GM19397 (cell line): ENCODE measurements at regions not wholly inside any gene's neighbourhood (a gene's known extent, or its start where the extent isn't known, plus 50 kb on each side); places are given as distances from the start of the nearest gene placed in this dataset.

Experiments
- ATAC-seq: cut with Tn5 transposase; IDR thresholded peaks from one replicate; pipeline ENCODE4 v1.9.1; 2021; ENCODE audit warnings: mild to moderate bottlenecking, moderate library complexity; ENCODE audit not compliant: unreplicated experiment

DNA sequence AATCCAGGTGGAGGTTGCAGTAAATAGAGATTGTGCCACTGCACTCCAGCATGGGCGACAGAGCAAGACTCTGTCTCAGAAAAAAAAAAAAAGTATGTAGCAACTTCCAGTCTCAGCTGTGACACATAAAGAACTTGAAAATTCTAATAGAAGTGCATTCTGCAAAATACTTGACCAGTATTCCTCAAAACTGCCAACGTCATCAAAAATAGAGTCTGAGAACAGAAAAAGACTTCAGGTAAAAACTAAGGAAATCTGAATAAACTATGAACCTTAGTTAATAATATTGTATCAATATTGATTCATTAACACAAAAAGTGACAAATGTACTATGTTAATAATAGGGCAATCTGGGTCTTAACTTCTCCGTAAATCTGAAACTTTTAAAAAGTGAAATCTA is 76.7 kb upstream of the WDR75 start:
- no peak for ATAC-seq

DNA sequence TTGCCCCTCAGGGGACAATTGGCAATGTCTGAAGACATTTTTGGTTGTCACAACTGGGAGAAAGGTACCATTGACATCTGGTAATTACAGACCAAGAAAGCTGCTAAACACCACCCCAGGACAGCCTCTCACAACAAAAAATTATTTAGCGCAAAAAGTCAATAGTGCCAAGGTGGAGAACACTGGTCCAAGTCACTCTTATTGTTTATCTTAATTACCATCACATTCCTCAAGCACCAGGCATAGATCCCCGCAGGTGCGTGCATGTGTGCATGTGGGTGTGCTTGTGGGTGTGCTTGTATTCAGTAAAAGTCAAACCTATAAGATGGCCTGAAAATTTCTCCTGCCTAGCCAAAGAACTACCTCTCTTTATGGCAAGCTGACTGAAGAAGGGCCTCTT is 74.9 kb upstream of the WDR75 start:
- ATAC-seq: no peak

- ATAC-seq: no peak
Observed at GRCh38 chr2:189367343-189367742, 73.9 kb upstream of the WDR75 start.

- ATAC-seq: no peak
Observed at GRCh38 chr2:189369566-189369965, 71.7 kb upstream of the WDR75 start.

DNA sequence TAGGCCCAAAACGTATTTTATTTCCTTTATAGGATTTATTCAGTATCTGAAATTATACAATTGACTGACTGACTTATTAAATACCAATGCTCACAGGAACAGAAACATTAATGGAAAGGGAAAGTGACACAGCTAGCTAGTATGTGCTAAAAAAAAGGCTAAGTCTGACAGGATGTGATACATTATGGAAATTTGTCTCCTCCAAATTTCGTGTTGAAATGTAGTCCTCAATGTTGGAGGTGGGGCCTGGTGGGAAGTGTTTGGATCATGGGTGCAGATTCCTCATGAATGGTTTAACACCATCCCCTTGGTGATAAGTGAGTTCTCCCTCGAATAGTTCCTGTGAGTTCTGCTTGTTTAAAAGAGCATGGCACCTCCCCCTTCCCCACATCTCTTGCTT is 70.6 kb upstream of the WDR75 start:
- ATAC-seq: no peak

GRCh38 chr2:189372688-189373257 is 68.5 kb upstream of the WDR75 start:
- ATAC-seq: no peak

DNA sequence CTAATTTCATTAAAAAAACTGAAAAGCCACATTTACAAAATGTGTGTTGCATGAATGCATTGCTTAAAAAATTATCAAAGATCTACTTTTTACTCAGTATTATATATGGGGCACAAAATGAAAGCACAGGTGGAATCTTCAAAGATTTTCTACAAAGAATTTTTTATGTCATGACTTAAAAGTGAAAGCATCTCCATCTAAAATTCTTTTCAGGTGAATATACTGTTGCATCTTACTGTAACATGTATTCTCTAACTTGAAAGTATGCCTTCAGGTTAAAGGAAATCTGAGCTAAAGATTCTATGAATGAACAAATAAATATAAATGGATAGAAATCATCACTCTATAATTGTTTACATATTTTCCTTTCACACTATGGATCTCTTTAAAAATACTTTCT is 66.8 kb upstream of the WDR75 start:
- ATAC-seq: no peak

- no peak for ATAC-seq
Observed at GRCh38 chr2:189375842-189376241, 65.4 kb upstream of the WDR75 start.

GRCh38 chr2:189379287-189379630 is 62.0 kb upstream of the WDR75 start:
- ATAC-seq: no peak

DNA sequence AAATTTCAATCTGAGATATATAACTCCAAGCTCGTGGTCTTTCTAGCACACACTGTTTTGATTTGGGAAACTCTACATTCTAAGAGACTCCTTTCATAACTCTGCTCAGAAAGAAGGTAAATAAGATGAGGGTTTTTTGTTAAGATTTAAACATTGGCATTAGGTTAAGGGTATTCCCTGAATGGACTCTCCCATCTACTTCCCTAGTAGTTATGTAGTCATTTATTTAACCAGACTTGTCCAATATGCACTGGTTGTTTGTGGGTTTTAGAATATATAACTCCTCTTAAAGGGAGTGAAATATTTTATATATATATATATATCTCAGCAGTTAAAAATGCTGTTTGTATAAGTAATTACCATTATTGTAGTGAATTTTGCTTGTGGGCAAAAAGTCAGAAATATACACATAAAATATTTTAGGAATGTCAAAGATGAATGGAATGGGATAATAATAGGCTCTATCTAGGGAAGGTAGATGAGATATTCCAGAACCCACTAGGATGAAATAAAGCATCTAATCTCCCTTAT is 61.5 kb upstream of the WDR75 start:
- no peak for ATAC-seq

DNA sequence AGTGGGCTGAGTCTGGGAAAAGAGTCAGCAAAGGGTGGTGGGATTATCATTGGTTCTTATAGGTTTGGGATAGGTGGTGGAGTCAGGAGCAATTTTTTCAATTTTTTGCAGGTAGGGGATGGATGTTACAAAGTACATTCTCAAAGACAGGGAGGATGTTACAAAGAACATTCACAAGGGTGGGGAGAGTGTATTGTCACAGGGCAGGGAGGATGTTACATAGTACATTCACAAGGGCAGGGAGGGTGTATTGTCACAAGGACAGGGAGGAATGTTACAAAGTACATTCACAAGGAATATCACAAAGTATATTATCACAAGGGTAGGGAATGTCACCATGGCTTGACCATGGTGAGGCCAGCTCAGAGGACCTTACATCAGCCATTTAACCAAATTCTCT is 58.6 kb upstream of the WDR75 start:
- ATAC-seq: no peak

DNA sequence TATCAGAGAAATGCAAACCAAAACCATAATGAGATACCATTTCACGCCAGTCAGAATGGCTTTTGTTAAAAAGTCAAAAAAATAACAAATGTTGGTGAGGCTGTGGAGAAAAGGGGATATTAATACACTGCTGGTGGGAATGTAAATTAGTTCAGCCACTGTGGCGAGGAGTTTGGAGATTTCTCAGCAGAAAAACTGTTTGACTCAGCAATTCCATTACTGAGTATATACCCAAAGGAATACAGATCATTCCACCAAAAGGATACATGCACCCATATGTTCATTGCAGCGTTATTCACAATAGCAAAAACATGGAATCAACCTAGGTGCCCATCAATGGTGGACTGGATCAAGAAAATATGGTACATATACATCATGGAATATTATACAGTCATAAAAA is 54.5 kb upstream of the WDR75 start:
- ATAC-seq: no peak

GRCh38 chr2:189391201-189391600 is 50.1 kb upstream of the WDR75 start:
- no peak for ATAC-seq
